ENCODE measurements at regions not wholly inside any gene's neighbourhood (a gene's known extent, or its start where the extent isn't known, plus 50 kb on each side); places are given as distances from the start of the nearest gene placed in this dataset.
A peak's percentile ranks its signal among the peaks of the same experiment; 100 is the strongest.
"Not testable (repeated sequence)": the region's sequence is repeated elsewhere in the genome, so short reads cannot be mapped to it uniquely, and the experiment has no call there.

GRCh38 chr9:33623658-33624586 lies 99.9 kb downstream of the ANKRD18B start:
- no peaks in the 10 kb centered on the region for H3K4me1 ChIP-seq (ENCODE audit: insufficient read depth, low read length, poor library complexity, severe bottlenecking)
- ChIA-PET CTCF (ENCODE audit: unreplicated experiment) (interaction anchor here (0.7 to 1.4 kb wide), 2 partner anchors 97 to 449 kb away, joined by 3 to 20 read pairs; no protein-coding TSS in a partner anchor), POLR2A (interaction anchor here (0.5 kb wide), 1 partner anchor 195 kb away, joined by 4 read pairs; no protein-coding TSS in a partner anchor)
- no peaks in the 10 kb centered on the region for H3K36me3 ChIP-seq (ENCODE audit: insufficient read depth, low read length)
- H3K79me2 ChIP-seq (ENCODE audit: insufficient read depth, low read depth, low read length): no peaks in the 10 kb centered on the region
- TF ChIP-seq EZH2phosphoT487 (IDR thresholded peaks at IDR 0.05; ENCODE audit: borderline replicate concordance, low read depth, low read length): no peak
- TF ChIP-seq CTCF (conservative IDR thresholded peaks at IDR 0.05; ENCODE audit: low read length): peak; percentile 85
- no peaks in the 10 kb centered on the region for H4K20me1 ChIP-seq (ENCODE audit: insufficient read depth, low read length)
- H3K27ac ChIP-seq (ENCODE audit: low read depth, low read length, poor library complexity, severe bottlenecking): no peak overlapping the region
- no peak overlapping the region for H3K4me3 ChIP-seq (ENCODE audit: low read depth, low read length, poor library complexity, severe bottlenecking)
- peak; percentile 76 for DNase-seq (ENCODE audit: low spot score)
- no peaks in the 10 kb centered on the region for H3K9me3 ChIP-seq (ENCODE audit: low read length)
- intact Hi-C loops (cut with micrococcal nuclease; ENCODE audit: unreplicated experiment): loop anchor here (1.0 to 10.0 kb wide), 3 partner anchors 98 to 301 kb away; no protein-coding TSS in a partner anchor
- H2AFZ ChIP-seq (ENCODE audit: low read length): no peak overlapping the region
- 0 out of 2 replicates have a peak overlapping the region, but pooled peaks have one; percentile 28 for H3K4me2 ChIP-seq (ENCODE audit: low read length)
- no TSS peak for BruUV-seq (replicated peaks)
- H3K9me2 ChIP-seq (ENCODE audit: insufficient read depth, low read length): no peaks in the 10 kb centered on the region

- CTCF ChIA-PET (ENCODE audit: unreplicated experiment); H4K20me1 ChIP-seq (ENCODE audit: insufficient read depth, low read length); H3K27ac ChIP-seq (ENCODE audit: low read depth, low read length, poor library complexity, severe bottlenecking); H2AFZ ChIP-seq (ENCODE audit: low read length); H3K9me3 ChIP-seq (ENCODE audit: low read length); H3K36me3 ChIP-seq (ENCODE audit: insufficient read depth, low read length); H3K79me2 ChIP-seq (ENCODE audit: insufficient read depth, low read depth, low read length); DNase-seq (ENCODE audit: low spot score); BruUV-seq (replicated peaks); H3K4me2 ChIP-seq (ENCODE audit: low read length); H3K4me1 ChIP-seq (ENCODE audit: insufficient read depth, low read length, poor library complexity, severe bottlenecking); H3K9me2 ChIP-seq (ENCODE audit: insufficient read depth, low read length); H3K4me3 ChIP-seq (ENCODE audit: low read depth, low read length, poor library complexity, severe bottlenecking): not testable (repeated sequence)
- POLR2A ChIA-PET: interaction anchor here (0.6 to 0.8 kb wide), 2 partner anchors 10 to 151 kb away, joined by 3 to 4 read pairs; no protein-coding TSS in a partner anchor
- intact Hi-C loops (cut with micrococcal nuclease; ENCODE audit: unreplicated experiment): loop anchor here (10.0 kb wide), 1 partner anchor 296 kb away; no protein-coding TSS in a partner anchor
These were observed 104.3 kb downstream of the ANKRD18B start for GRCh38 chr9:33628318-33628717.

- no TSS peak for BruUV-seq (replicated peaks)
- no peaks in the 10 kb centered on the region for H3K79me2 ChIP-seq (ENCODE audit: insufficient read depth, low read depth, low read length)
- ChIA-PET POLR2A (interaction anchor here (0.6 kb wide), 1 partner anchor 151 kb away, joined by 4 read pairs; no protein-coding TSS in a partner anchor), CTCF (ENCODE audit: unreplicated experiment) (no interaction called here)
- DNase-seq (ENCODE audit: low spot score): no peak
- intact Hi-C loops (cut with micrococcal nuclease; ENCODE audit: unreplicated experiment): loop anchor here (10.0 kb wide), 1 partner anchor 296 kb away; no protein-coding TSS in a partner anchor
- H4K20me1 ChIP-seq (ENCODE audit: insufficient read depth, low read length): no peaks in the 10 kb centered on the region
- no peak overlapping the region for H3K4me2 ChIP-seq (ENCODE audit: low read length)
- H3K4me3 ChIP-seq (ENCODE audit: low read depth, low read length, poor library complexity, severe bottlenecking): no peak overlapping the region
- no peaks in the 10 kb centered on the region for H3K36me3 ChIP-seq (ENCODE audit: insufficient read depth, low read length)
- no peak for TF ChIP-seq EZH2phosphoT487 (IDR thresholded peaks at IDR 0.05; ENCODE audit: borderline replicate concordance, low read depth, low read length)
- no peak overlapping the region for H2AFZ ChIP-seq (ENCODE audit: low read length)
- no peaks in the 10 kb centered on the region for H3K9me3 ChIP-seq (ENCODE audit: low read length)
- H3K27ac ChIP-seq (ENCODE audit: low read depth, low read length, poor library complexity, severe bottlenecking): no peak overlapping the region
- H3K9me2 ChIP-seq (ENCODE audit: insufficient read depth, low read length): no peaks in the 10 kb centered on the region
- H3K4me1 ChIP-seq (ENCODE audit: insufficient read depth, low read length, poor library complexity, severe bottlenecking): no peaks in the 10 kb centered on the region
These were observed 104.9 kb downstream of the ANKRD18B start for GRCh38 chr9:33628865-33629410.
